ENCODE measurements at regions not wholly inside any gene's neighbourhood (a gene's known extent, or its start where the extent isn't known, plus 50 kb on each side); places are given as distances from the start of the nearest gene placed in this dataset.

- no peak for TF ChIP-seq CTCF (IDR thresholded peaks at IDR 0.05; ENCODE audit: poor library complexity, severe bottlenecking)
- no peak for TF ChIP-seq REST (IDR thresholded peaks at IDR 0.05; ENCODE audit: borderline replicate concordance)
- no peak for TF ChIP-seq RAD21 (conservative IDR thresholded peaks at IDR 0.05)
- TF ChIP-seq POLR2AphosphoS5 (IDR thresholded peaks at IDR 0.05) = no peak
Observed at GRCh38 chr16:10280262-10281170, 98.3 kb upstream of the GRIN2A start.
